ENCODE measurements at regions not wholly inside any gene's neighbourhood (a gene's known extent, or its start where the extent isn't known, plus 50 kb on each side); places are given as distances from the start of the nearest gene placed in this dataset.

GRCh38 chr6:117149324-117149723, 116.0 kb upstream of the VGLL2 start:
- TF ChIP-seq, protein P1, sequence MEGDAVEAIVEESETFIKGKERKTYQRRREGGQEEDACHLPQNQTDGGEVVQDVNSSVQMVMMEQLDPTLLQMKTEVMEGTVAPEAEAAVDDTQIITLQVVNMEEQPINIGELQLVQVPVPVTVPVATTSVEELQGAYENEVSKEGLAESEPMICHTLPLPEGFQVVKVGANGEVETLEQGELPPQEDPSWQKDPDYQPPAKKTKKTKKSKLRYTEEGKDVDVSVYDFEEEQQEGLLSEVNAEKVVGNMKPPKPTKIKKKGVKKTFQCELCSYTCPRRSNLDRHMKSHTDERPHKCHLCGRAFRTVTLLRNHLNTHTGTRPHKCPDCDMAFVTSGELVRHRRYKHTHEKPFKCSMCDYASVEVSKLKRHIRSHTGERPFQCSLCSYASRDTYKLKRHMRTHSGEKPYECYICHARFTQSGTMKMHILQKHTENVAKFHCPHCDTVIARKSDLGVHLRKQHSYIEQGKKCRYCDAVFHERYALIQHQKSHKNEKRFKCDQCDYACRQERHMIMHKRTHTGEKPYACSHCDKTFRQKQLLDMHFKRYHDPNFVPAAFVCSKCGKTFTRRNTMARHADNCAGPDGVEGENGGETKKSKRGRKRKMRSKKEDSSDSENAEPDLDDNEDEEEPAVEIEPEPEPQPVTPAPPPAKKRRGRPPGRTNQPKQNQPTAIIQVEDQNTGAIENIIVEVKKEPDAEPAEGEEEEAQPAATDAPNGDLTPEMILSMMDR (IDR thresholded peaks at IDR 0.05; ENCODE audit: low read depth, low read length, poor library complexity, severe bottlenecking) = no peak
- no peak for TF ChIP-seq EZH2phosphoT487 (IDR thresholded peaks at IDR 0.05; ENCODE audit: borderline replicate concordance, low read length)
